DND-41 (cell line): ENCODE measurements at regions not wholly inside any gene's neighbourhood (a gene's known extent, or its start where the extent isn't known, plus 50 kb on each side); places are given as distances from the start of the nearest gene placed in this dataset.

ENCODE experiments used
- ATAC-seq: fragments of 200-7000 bp; cut with Tn5 transposase; 3 replicates; pipeline ENCODE4 v1.9.1; 2021; ENCODE audit warnings: low read depth; ENCODE audit not compliant: insufficient read depth
- DNase-seq: peaks from one replicate; pipeline ENCODE4 v3.0.0-alpha.2; 2020
- H2AFZ ChIP-seq: 2 replicates; pipeline ENCODE4 v1.6.0; 2012; ENCODE audit warnings: low read depth, low read length
- H3K27ac ChIP-seq: 2 replicates; pipeline ENCODE4 v1.5.1; 2012; ENCODE audit warnings: low read length, inconsistent platforms
- H3K27me3 ChIP-seq: fragments of 200-600 bp; sonication (generic); 2 replicates; pipeline ENCODE4 v1.6.0; 2012; ENCODE audit warnings: low read length, mild to moderate bottlenecking, inconsistent platforms; ENCODE audit not compliant: insufficient read depth, poor library complexity
- H3K36me3 ChIP-seq: 2 replicates; pipeline ENCODE4 v1.5.1; 2012; ENCODE audit warnings: low read length, inconsistent platforms; ENCODE audit not compliant: insufficient read depth
- H3K4me1 ChIP-seq: 2 replicates; pipeline ENCODE4 v1.5.1; 2012; ENCODE audit warnings: mild to moderate bottlenecking, low read length; ENCODE audit not compliant: insufficient read depth
- H3K4me2 ChIP-seq: 2 replicates; pipeline ENCODE4 v1.6.0; 2012; ENCODE audit warnings: mild to moderate bottlenecking, moderate library complexity, low read length, inconsistent platforms; ENCODE audit not compliant: insufficient read depth
- H3K4me3 ChIP-seq, 2 experiments: fragments of 200-600 bp in 1 of 2; shearing (Covaris generic) in 1 of 2; 2 replicates each; pipeline ENCODE4 v1.5.1; 2012 to 2016; ENCODE audit warnings: inconsistent platforms in 2 of 2, low read length in 2 of 2, mild to moderate bottlenecking in 2 of 2, low read depth in 1 of 2, moderate library complexity in 1 of 2
- H3K79me2 ChIP-seq: 2 replicates; pipeline ENCODE4 v1.6.0; 2012; ENCODE audit warnings: low read length, inconsistent platforms; ENCODE audit not compliant: insufficient read depth
- H3K9ac ChIP-seq: 2 replicates; pipeline ENCODE4 v1.6.0; 2012; ENCODE audit warnings: low read depth, mild to moderate bottlenecking, inconsistent platforms, low read length, moderate library complexity
- H3K9me3 ChIP-seq: 2 replicates; pipeline ENCODE4 v1.5.1; 2012; ENCODE audit warnings: low read length, moderate library complexity, mild to moderate bottlenecking, inconsistent platforms; ENCODE audit not compliant: insufficient read depth, severe bottlenecking
- H4K20me1 ChIP-seq: 2 replicates; pipeline ENCODE4 v1.6.0; 2012; ENCODE audit warnings: low read length; ENCODE audit not compliant: insufficient read depth
- CTCF ChIP-seq: IDR thresholded peaks from 2 replicates; pipeline ENCODE4 v1.5.1; 2012; ENCODE audit warnings: borderline replicate concordance, low read length, moderate library complexity, mild to moderate bottlenecking; ENCODE audit not compliant: poor library complexity, severe bottlenecking; ENCODE audit errors: extremely low read depth
- EZH2 ChIP-seq: IDR thresholded peaks from 3 replicates; pipeline ENCODE4 v1.6.1; 2012; ENCODE audit warnings: borderline replicate concordance, low read depth, mild to moderate bottlenecking, moderate library complexity, low read length, inconsistent platforms; ENCODE audit not compliant: severe bottlenecking

DNA sequence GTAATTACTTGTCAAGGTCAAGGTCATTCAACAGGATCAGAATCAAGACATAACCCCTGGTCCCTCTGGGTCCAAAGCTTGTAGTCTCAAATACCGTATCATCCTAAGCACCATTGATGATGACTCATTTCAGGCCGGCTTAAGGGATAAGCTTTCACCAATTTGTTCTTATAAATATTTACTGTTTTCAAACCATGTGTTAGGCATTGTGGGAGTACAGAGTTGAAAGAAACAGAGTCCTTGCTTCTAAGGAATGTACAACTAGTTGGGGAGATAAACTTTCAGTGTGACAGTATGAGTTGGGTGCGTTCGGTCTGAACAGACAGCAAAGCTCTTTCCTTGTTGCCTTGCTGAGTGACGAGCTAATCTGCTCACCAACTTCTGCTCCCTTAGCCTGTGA is 183.5 kb upstream of the MAF start:
- TF ChIP-seq EZH2 (no peak), CTCF (no peak)
- Histone ChIP-seq H3K4me2 (no peak overlapping the region), H3K4me1 (no peaks in the 10 kb centered on the region), H3K79me2 (no peaks in the 10 kb centered on the region), H2AFZ (no peak overlapping the region), H4K20me1 (no peaks in the 10 kb centered on the region), H3K9me3 (no peaks in the 10 kb centered on the region), H3K36me3 (no peaks in the 10 kb centered on the region), H3K27me3 (no peaks in the 10 kb centered on the region), H3K27ac (no peak overlapping the region), H3K9ac (no peak overlapping the region), H3K4me3 (no peak overlapping the region)
- no peak for DNase-seq
- no peak for ATAC-seq

GRCh38 chr16:79777679-79778078 is 177.1 kb upstream of the MAF start:
- H3K9me3 ChIP-seq: no peaks in the 10 kb centered on the region
- TF ChIP-seq EZH2: no peak
- no peak for TF ChIP-seq CTCF
- H3K4me3 ChIP-seq: no peak overlapping the region
- H3K4me1 ChIP-seq: no peaks in the 10 kb centered on the region
- H4K20me1 ChIP-seq: no peaks in the 10 kb centered on the region
- no peak overlapping the region for H3K4me2 ChIP-seq
- H3K79me2 ChIP-seq: no peaks in the 10 kb centered on the region
- DNase-seq (no peak), ATAC-seq (no peak)
- no peaks in the 10 kb centered on the region for H3K27me3 ChIP-seq
- no peak overlapping the region for H2AFZ ChIP-seq
- H3K36me3 ChIP-seq: no peaks in the 10 kb centered on the region
- H3K9ac ChIP-seq: no peak overlapping the region
- no peak overlapping the region for H3K27ac ChIP-seq

DNA sequence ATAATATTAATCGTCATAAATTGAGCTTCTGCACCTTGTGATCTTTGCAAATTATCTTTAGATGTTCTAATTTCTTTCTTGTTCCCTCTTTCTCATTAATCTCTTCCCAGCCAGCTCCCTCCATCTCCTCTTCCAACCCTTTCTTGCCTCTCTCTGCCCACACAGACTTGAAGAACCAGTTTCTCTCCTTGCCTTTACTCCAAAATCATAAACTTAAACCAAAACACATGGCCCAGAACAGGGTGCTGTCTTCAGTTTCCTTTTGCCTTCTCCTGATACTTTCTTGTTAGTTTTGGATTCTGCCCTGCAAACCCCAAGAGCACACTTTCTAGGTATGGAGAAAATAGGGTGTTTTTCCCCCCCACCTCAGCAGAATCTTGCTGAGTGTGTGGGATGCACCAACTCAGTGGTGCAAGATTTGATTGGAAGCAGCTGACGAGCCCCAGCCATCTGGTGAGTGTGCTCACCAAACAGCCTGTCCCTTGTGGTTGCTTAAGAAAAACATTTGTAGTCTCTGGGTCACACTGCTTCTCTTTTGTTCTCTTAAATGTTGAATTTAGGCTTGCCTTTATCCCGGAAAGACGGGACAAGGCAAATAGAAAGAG is 175.8 kb upstream of the MAF start:
- TF ChIP-seq CTCF: no peak
- no peak for TF ChIP-seq EZH2
- no peak overlapping the region for H3K4me3 ChIP-seq
- H3K79me2 ChIP-seq: no peaks in the 10 kb centered on the region
- ATAC-seq: no peak
- no peaks in the 10 kb centered on the region for H4K20me1 ChIP-seq
- H3K27ac ChIP-seq: no peak overlapping the region
- H3K9me3 ChIP-seq: no peaks in the 10 kb centered on the region
- H3K36me3 ChIP-seq: no peaks in the 10 kb centered on the region
- no peak overlapping the region for H2AFZ ChIP-seq
- DNase-seq: no peak
- H3K9ac ChIP-seq: no peak overlapping the region
- no peak overlapping the region for H3K4me2 ChIP-seq
- H3K4me1 ChIP-seq: no peaks in the 10 kb centered on the region
- H3K27me3 ChIP-seq: no peaks in the 10 kb centered on the region

- Histone ChIP-seq H3K27me3 (peaks cover 3% of the 10 kb centered on the region), H2AFZ (no peak overlapping the region), H3K27ac (no peak overlapping the region), H4K20me1 (no peaks in the 10 kb centered on the region), H3K36me3 (no peaks in the 10 kb centered on the region), H3K79me2 (no peaks in the 10 kb centered on the region), H3K4me2 (no peak overlapping the region), H3K9ac (no peak overlapping the region), H3K4me1 (peaks cover 7% of the 10 kb centered on the region), H3K4me3 (no peak overlapping the region), H3K9me3 (no peaks in the 10 kb centered on the region)
- TF ChIP-seq EZH2 (no peak), CTCF (no peak)
- ATAC-seq (no peak), DNase-seq (no peak)
Observed at GRCh38 chr16:79772784-79773183, 172.2 kb upstream of the MAF start.
